K562 (cell line): ENCODE measurements at regions not wholly inside any gene's neighbourhood (a gene's known extent, or its start where the extent isn't known, plus 50 kb on each side); places are given as distances from the start of the nearest gene placed in this dataset.

ENCODE experiments used
- ATAC-seq: fragments of 200-7000 bp; cut with Tn5 transposase; 3 replicates; pipeline ENCODE4 v1.9.1; 2020; ENCODE audit warnings: moderate library complexity
- BruUV-seq: library from RNA; stranded (reverse); fragments of 400-500 nt; replicated peaks from 2 replicates; lab custom pipeline; 2021; lab: Mats Ljungman, UMichigan
- CTCF ChIA-PET: fragments of 300-600 bp; formaldehyde crosslinking; extraction: SDS; loops from one replicate; lab custom pipeline; 2021; ENCODE audit warnings: low intra/inter-chr PET ratio; lab: Yijun Ruan, JAX
- POLR2A ChIA-PET: fragments of 300-600, 350-650 bp; sonication (Branson Sonifier 250); formaldehyde crosslinking; extraction: SDS; loops from one replicate; lab custom pipeline; 2021; ENCODE audit warnings: antibody characterized with exemption, inconsistent platforms; lab: Yijun Ruan, JAX
- DNase-seq, 4 experiments: peaks; one replicate each; pipeline versions ENCODE4 v3.0.0 to v3.0.0-alpha.2; 2011 to 2018; ENCODE audit warnings: low spot score in 3 of 4, mixed read lengths in 3 of 4; ENCODE audit errors: extremely low read depth in 1 of 4
- FAIRE-seq: peaks from 2 replicates; lab custom pipeline; 2011; peaks lifted over from hg19 to GRCh38; lab: Jason Lieb, UNC
- H2AFZ ChIP-seq: 2 replicates; pipeline ENCODE4 v1.6.0; 2011; ENCODE audit warnings: low read depth, low read length, control low read depth, inconsistent platforms
- H3K27ac ChIP-seq: fragments of 200-600 bp; 3 replicates; pipeline ENCODE4 v1.8.0; 2011; ENCODE audit warnings: low read depth, mild to moderate bottlenecking, control low read depth, inconsistent platforms, low read length, moderate library complexity, mixed read lengths; ENCODE audit errors: extremely low read depth
- H3K27me3 ChIP-seq, 2 experiments: fragments of 300-600 bp in 1 of 2; 2 replicates in 1 of 2; 3 replicates in 1 of 2; pipeline versions ENCODE4 v1.6.0 to v1.8.0; 2011; ENCODE audit warnings: inconsistent platforms in 2 of 2, low read length in 2 of 2, mild to moderate bottlenecking in 1 of 2, mixed read lengths in 1 of 2, moderate library complexity in 1 of 2; ENCODE audit not compliant: control insufficient read depth in 2 of 2, insufficient read depth in 2 of 2
- H3K36me3 ChIP-seq: fragments of 300-600 bp; 3 replicates; pipeline ENCODE4 v1.8.0; 2011; ENCODE audit warnings: mild to moderate bottlenecking, low read length, inconsistent platforms; ENCODE audit not compliant: control insufficient read depth, insufficient read depth
- H3K4me1 ChIP-seq, 2 experiments: fragments of 200-600 bp in 1 of 2; replicated peaks in 1 of 2; 2 replicates in 1 of 2; 3 replicates in 1 of 2; pipeline versions ENCODE4 v1.5.1 to v1.8.0; 2011; ENCODE audit warnings: inconsistent platforms in 2 of 2, low read length in 2 of 2, mild to moderate bottlenecking in 1 of 2, mixed read lengths in 1 of 2, moderate library complexity in 1 of 2; ENCODE audit not compliant: control insufficient read depth in 2 of 2, insufficient read depth in 2 of 2
- H3K4me2 ChIP-seq: 2 replicates; pipeline ENCODE4 v1.6.1; 2011; ENCODE audit warnings: low read length, control low read depth, inconsistent platforms, mixed read lengths; ENCODE audit not compliant: insufficient read depth
- H3K4me3 ChIP-seq: fragments of 200-600 bp; sonication (generic), shearing (Covaris generic); 2 replicates; pipeline ENCODE4 v1.5.1; 2016; ENCODE audit warnings: control low read depth, inconsistent platforms
- H3K79me2 ChIP-seq: fragments of 200-600 bp; 3 replicates; pipeline ENCODE4 v1.8.0; 2011; ENCODE audit warnings: low read length, inconsistent platforms; ENCODE audit not compliant: control insufficient read depth, insufficient read depth
- H3K9ac ChIP-seq, 2 experiments: 2 replicates each; pipeline versions ENCODE4 v1.6.0 to v1.6.1; 2011; ENCODE audit warnings: low read depth in 2 of 2, low read length in 2 of 2, control low read depth in 1 of 2, inconsistent platforms in 1 of 2, mild to moderate bottlenecking in 1 of 2, mixed read lengths in 1 of 2; ENCODE audit not compliant: insufficient read depth in 1 of 2
- H3K9me1 ChIP-seq: one replicate; pipeline ENCODE4 v1.6.0; 2011; ENCODE audit warnings: inconsistent platforms, mild to moderate bottlenecking, low read length, moderate library complexity; ENCODE audit not compliant: control insufficient read depth, insufficient read depth
- H3K9me3 ChIP-seq: replicated peaks from 2 replicates; pipeline ENCODE4 v1.5.1; 2011; ENCODE audit warnings: low read depth, low read length, inconsistent platforms; ENCODE audit not compliant: control insufficient read depth, insufficient read depth
- H4K20me1 ChIP-seq: replicated peaks from 2 replicates; pipeline ENCODE4 v1.6.1; 2011; ENCODE audit warnings: low read length, inconsistent platforms, mixed read lengths; ENCODE audit not compliant: control insufficient read depth, insufficient read depth
- E2F6 ChIP-seq, 2 experiments: IDR thresholded peaks; 2 replicates each; pipeline ENCODE4 v1.6.1; 2011; ENCODE audit warnings: borderline replicate concordance in 1 of 2, control low read depth in 1 of 2, low read depth in 1 of 2, low read length in 1 of 2, mild to moderate bottlenecking in 1 of 2, mixed read lengths in 1 of 2, moderate library complexity in 1 of 2; ENCODE audit not compliant: insufficient read depth in 1 of 2, insufficient read length in 1 of 2, poor library complexity in 1 of 2, severe bottlenecking in 1 of 2; ENCODE audit errors: extremely low read depth in 1 of 2
- HNRNPH1 ChIP-seq: fragments of 200-400 bp; formaldehyde crosslinking; optimal IDR thresholded peaks from 2 replicates; pipeline ENCODE3; 2017; ENCODE audit warnings: low read depth, mild to moderate bottlenecking, low read length, moderate library complexity
- ID3 ChIP-seq, 2 experiments: fragments of 250-450 bp in 1 of 2; fragments of 450-650 bp in 1 of 2; sonication (Bioruptor Pico) in 1 of 2; IDR thresholded peaks; 2 replicates each; pipeline versions ENCODE4 v1.6.1 to v1.8.0; 2016 to 2021; ENCODE audit warnings: mild to moderate bottlenecking in 2 of 2, moderate library complexity in 2 of 2, missing compliant biosample characterization in 1 of 2, missing genetic modification characterization in 1 of 2
- NELFE ChIP-seq: IDR thresholded peaks from 2 replicates; pipeline ENCODE4 v1.6.1; 2011; ENCODE audit warnings: mild to moderate bottlenecking; ENCODE audit not compliant: insufficient read depth, insufficient read length
- NFXL1 ChIP-seq: fragments of 450-650 bp; formaldehyde crosslinking; IDR thresholded peaks from 2 replicates; pipeline ENCODE4 v1.4.0; 2021; ENCODE audit warnings: mild to moderate bottlenecking
- POU5F1 ChIP-seq: fragments of 150-350 bp; IDR thresholded peaks from 2 replicates; pipeline ENCODE4 v1.6.1; 2014; ENCODE audit warnings: borderline replicate concordance, low read length, low read depth, mild to moderate bottlenecking; ENCODE audit not compliant: partially characterized antibody
- SIRT6 ChIP-seq: IDR thresholded peaks from one replicate; pipeline ENCODE4 v1.6.1; 2012; ENCODE audit warnings: low read depth, mild to moderate bottlenecking, control low read depth, inconsistent platforms, low read length, moderate library complexity
- SLC30A9 ChIP-seq: fragments of 250-450 bp; sonication (Bioruptor Pico); IDR thresholded peaks from 2 replicates; pipeline ENCODE4 v1.8.0; 2022; ENCODE audit warnings: mild to moderate bottlenecking, moderate library complexity
- SMAD3 ChIP-seq: fragments of 450-650 bp; formaldehyde crosslinking; conservative IDR thresholded peaks from 2 replicates; pipeline ENCODE4 v1.4.0; 2020; ENCODE audit warnings: mild to moderate bottlenecking
- SNIP1 ChIP-seq: fragments of 450-650 bp; IDR thresholded peaks from 2 replicates; pipeline ENCODE4 v1.7.1; 2017; ENCODE audit warnings: low read depth, mild to moderate bottlenecking
- TCF7L2 ChIP-seq: fragments of 150-350 bp; IDR thresholded peaks from 2 replicates; pipeline ENCODE4 v1.6.1; 2016; ENCODE audit warnings: low read depth, mild to moderate bottlenecking, low read length, moderate library complexity
- ZNF431 ChIP-seq: sonication (generic); formaldehyde crosslinking; IDR thresholded peaks from 2 replicates; pipeline ENCODE4 v1.8.0; 2022; ENCODE audit warnings: mild to moderate bottlenecking, missing genetic modification reagents
- WGBS: fragments of 100-300 bp; shearing (Covaris generic); methylation state at CpG from one replicate; pipeline ENCODE4 v1.1.6; 2016; ENCODE audit warnings: low coverage, mixed read lengths; ENCODE audit not compliant: insufficient coverage; ENCODE audit errors: missing lambda C conversion rate; 5-methylcytosine and 5-hydroxymethylcytosine counted together
- in situ Hi-C: fragments of 300-500 bp; cut with MboI; formaldehyde crosslinking; loops from 4 replicates; pipeline ENCODE4 v1.15.0; 2018; ENCODE audit warnings: inconsistent platforms, mixed read lengths
- intact Hi-C: fragments of 100-400 bp; cut with micrococcal nuclease; formaldehyde crosslinking; loops from 2 replicates; pipeline ENCODE4 v1.14.2; 2022
- TF ChIP-seq, protein P1 (sequence below): fragments of 250-450 bp; sonication (Bioruptor Pico); IDR thresholded peaks from 2 replicates; pipeline ENCODE4 v1.5.0; 2021; ENCODE audit warnings: mild to moderate bottlenecking, borderline replicate concordance

- TF ChIP-seq E2F6 (IDR thresholded peaks at IDR 0.05; ENCODE audit: borderline replicate concordance in 1 of 2, extremely low read depth in 1 of 2, insufficient read depth in 1 of 2, insufficient read length in 1 of 2, low read depth in 1 of 2, low read length in 1 of 2, poor library complexity in 1 of 2, severe bottlenecking in 1 of 2) (no peak), POU5F1 (no peak), NELFE (no peak), ZNF431 (CRISPR knock-in tag) (no peak)
Measured at GRCh38 chr7:41010967-41011366, 691.9 kb downstream of the INHBA start (continued).

GRCh38 chr7:41010418-41010817 lies 692.5 kb downstream of the INHBA start:
- Histone ChIP-seq H3K4me3 (no peak overlapping the region), H2AFZ (no peak overlapping the region), H4K20me1 (no peaks in the 10 kb centered on the region), H3K27ac (no peak overlapping the region), H3K9me3 (no peaks in the 10 kb centered on the region), H3K36me3 (no peaks in the 10 kb centered on the region), H3K4me1 (no peaks in the 10 kb centered on the region), H3K79me2 (no peaks in the 10 kb centered on the region), H3K9ac (no peak overlapping the region), H3K4me2 (no peak overlapping the region), H3K27me3 (no peaks in the 10 kb centered on the region), H3K9me1 (no peaks in the 10 kb centered on the region)
- FAIRE-seq, result no peak
- in situ Hi-C loops (no loop called here), intact Hi-C loops (no loop called here)
- 0% methylated on average over 3 of the region's 3 CpGs for WGBS
- ChIA-PET POLR2A (no interaction called here), CTCF (no interaction called here)
- BruUV-seq, result no TSS peak
- TF ChIP-seq SNIP1 (no peak), ID3 (CRISPR knock-in tag; IDR thresholded peaks at IDR 0.05) (no peak), ID3 (tag; IDR thresholded peaks at IDR 0.05) (no peak), SLC30A9 (no peak), TCF7L2 (no peak), SIRT6 (no peak), HNRNPH1 (no peak), SMAD3 (CRISPR knock-in tag) (no peak), NFXL1 (no peak)
- TF ChIP-seq, protein P1, sequence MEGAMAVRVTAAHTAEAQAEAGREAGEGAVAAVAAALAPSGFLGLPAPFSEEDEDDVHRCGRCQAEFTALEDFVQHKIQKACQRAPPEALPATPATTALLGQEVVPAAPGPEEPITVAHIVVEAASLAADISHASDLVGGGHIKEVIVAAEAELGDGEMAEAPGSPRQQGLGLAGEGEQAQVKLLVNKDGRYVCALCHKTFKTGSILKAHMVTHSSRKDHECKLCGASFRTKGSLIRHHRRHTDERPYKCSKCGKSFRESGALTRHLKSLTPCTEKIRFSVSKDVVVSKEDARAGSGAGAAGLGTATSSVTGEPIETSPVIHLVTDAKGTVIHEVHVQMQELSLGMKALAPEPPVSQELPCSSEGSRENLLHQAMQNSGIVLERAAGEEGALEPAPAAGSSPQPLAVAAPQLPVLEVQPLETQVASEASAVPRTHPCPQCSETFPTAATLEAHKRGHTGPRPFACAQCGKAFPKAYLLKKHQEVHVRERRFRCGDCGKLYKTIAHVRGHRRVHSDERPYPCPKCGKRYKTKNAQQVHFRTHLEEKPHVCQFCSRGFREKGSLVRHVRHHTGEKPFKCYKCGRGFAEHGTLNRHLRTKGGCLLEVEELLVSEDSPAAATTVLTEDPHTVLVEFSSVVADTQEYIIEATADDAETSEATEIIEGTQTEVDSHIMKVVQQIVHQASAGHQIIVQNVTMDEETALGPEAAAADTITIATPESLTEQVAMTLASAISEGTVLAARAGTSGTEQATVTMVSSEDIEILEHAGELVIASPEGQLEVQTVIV (CRISPR knock-in tag), result no peak
- ATAC-seq, result no peak
- no peak for DNase-seq
